ENCODE measurements at regions not wholly inside any gene's neighbourhood (a gene's known extent, or its start where the extent isn't known, plus 50 kb on each side); places are given as distances from the start of the nearest gene placed in this dataset.

DNA sequence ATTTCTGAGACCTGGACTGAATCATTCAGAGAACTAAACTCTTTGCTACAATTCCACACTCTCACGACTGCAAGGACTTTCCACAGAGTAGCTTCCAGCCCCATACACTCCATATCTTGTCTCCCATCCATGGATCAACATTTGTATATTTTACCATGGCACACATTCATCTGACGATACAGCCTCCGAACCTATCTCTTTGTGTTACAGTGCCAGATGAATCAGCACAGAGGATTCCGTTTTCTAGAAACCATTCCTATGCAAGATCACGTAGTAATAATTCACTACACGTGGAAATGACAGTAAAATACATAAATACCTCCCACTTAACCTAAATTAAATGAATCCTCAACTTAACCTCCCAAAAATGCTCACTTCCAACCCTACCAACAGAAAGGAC is 110.0 kb upstream of the PRDX6 start:
- TF ChIP-seq, protein P1, sequence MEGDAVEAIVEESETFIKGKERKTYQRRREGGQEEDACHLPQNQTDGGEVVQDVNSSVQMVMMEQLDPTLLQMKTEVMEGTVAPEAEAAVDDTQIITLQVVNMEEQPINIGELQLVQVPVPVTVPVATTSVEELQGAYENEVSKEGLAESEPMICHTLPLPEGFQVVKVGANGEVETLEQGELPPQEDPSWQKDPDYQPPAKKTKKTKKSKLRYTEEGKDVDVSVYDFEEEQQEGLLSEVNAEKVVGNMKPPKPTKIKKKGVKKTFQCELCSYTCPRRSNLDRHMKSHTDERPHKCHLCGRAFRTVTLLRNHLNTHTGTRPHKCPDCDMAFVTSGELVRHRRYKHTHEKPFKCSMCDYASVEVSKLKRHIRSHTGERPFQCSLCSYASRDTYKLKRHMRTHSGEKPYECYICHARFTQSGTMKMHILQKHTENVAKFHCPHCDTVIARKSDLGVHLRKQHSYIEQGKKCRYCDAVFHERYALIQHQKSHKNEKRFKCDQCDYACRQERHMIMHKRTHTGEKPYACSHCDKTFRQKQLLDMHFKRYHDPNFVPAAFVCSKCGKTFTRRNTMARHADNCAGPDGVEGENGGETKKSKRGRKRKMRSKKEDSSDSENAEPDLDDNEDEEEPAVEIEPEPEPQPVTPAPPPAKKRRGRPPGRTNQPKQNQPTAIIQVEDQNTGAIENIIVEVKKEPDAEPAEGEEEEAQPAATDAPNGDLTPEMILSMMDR (IDR thresholded peaks at IDR 0.05): no peak
- TF ChIP-seq SIN3A (IDR thresholded peaks at IDR 0.05; ENCODE audit: borderline replicate concordance, insufficient read depth, low read depth, low read length) (no peak), POLR2AphosphoS5 (IDR thresholded peaks at IDR 0.05; ENCODE audit: low read depth, low read length) (no peak), REST (IDR thresholded peaks at IDR 0.05; ENCODE audit: insufficient read depth in 1 of 2, low read depth in 2 of 2, low read length in 1 of 2) (no peak), TCF7L2 (IDR thresholded peaks at IDR 0.05; ENCODE audit: low read depth, low read length) (no peak)
